Activated effector memory CD4-positive, alpha-beta T cell treated with anti-CD3 and anti-CD28 coated beads, Interleukin-2, amount 50 U/mL, for 16 hours (primary cell): ENCODE measurements at regions not wholly inside any gene's neighbourhood (a gene's known extent, or its start where the extent isn't known, plus 50 kb on each side); places are given as distances from the start of the nearest gene placed in this dataset.

Experiments used
- DNase-seq: peaks from one replicate; pipeline ENCODE4 v3.0.0-alpha.2; 2020

DNA sequence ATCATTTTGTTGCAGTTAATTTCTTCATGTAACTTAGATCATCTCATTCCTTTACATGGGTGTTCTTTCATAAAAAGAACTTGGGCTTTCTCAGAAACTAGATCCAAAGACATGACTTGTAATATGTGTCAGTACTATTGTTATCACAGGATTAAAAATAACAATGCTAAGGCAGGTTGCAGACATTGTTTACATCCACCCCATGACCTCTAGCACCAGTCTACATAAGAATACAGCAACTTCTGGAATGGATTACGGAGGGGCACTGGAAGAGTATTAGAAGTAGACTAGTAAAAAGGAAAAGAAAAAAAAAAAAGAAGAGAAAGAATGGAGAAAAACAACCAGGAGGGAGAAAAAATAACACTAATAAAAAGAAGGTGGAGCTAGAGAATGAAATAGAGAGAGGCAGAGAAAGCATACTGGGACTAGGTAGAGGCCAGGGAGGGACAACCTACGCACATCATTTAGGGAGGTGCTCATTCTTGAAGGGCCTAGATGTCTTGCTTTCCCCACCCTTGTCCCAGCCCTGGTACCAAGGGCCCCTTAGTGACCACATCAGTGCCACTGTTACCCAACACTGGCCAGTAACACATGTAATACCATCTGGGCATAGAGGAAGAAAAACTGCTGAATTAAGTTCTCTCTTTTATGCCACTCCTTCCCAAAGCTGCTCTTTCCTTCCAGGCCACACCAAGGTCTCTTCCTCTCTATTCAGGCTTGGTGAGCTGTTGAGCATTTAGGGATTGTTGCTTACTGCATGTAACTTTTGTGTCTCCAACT, 70.6 kb upstream of the KLF7 start:
- no peak for DNase-seq

DNA sequence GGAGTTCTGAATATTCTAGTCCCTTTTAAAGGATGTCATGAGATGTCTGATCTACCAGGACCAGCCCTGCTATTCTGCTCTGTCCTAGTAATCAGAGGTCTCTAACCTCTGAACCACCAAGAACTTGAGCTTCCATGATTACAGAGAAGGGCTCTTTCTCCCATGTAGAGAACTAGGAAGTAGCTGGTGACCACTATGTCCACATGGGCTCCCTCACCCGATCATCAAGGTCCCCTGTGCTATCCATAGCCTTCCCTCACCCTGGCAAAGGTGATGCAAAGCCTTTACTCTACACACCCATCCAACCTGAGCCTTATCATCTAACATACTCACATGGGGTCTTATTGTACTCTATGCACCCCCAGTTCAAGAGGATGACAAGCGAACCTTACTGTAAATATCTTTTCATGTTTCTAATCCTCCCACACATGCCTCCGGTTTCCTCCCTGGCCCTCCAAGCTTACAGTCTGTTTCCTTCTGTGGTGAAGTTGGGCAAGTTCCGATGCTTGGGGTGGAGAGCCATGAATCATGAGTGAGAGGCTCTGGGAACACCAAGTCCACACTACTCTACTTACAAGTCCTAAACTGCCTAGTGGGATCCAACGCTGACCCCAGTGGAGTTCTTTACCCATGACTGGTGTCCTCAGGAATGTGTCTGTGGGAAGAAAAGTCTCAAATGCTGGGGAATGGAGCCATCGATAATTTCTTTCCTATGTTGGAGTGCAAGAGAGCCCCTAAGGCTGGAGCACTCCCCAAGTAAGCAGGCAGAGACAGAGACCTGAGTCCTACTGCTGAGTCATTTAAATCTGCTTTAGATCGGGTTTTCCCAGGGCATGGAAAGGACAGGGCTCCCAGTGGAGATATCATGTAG, 73.3 kb upstream of the KLF7 start:
- no peak for DNase-seq

GRCh38 chr2:207239754-207240494, 74.2 kb upstream of the KLF7 start:
- no peak for DNase-seq

DNA sequence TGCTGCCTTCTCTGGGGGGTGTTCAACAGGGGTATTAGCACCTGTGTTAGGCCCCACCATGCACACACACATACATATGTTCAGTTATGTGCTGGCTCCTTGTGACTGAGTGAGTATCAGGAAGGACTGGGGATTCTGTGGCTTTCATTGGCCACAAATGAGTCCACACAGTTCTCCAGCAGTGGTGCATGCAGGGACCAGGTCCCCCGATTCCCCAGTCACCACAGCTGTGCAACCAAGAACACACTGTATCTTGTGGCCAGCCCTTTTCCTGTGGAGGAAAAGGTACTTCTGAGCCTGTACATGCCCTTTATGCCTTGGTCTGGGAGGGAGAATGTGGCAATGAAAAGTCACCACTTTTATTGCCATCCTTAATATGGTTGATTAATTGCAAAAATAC, 74.9 kb upstream of the KLF7 start:
- no peak for DNase-seq

- DNase-seq: no peak
Measured at GRCh38 chr2:207241198-207241597, 75.5 kb upstream of the KLF7 start.

DNA sequence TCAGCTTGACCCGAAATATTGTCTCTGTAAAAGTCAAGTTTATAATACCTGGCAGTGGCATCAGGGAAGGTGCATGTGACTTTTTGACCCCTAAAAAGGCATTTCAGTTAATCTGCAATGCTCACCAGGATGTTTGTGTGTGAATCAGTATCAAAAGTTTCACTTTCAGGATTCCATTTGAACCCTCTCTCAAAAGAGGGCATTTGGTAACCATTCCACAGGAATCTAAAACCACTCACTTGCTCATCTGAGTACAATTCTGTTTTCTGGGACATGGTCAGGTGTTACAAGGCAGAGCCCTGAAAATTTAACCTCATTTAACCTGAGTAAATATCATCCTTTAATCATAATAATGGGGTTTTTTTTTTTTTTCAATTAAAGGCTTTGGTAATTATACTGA, 77.9 kb upstream of the KLF7 start:
- no peak for DNase-seq

DNA sequence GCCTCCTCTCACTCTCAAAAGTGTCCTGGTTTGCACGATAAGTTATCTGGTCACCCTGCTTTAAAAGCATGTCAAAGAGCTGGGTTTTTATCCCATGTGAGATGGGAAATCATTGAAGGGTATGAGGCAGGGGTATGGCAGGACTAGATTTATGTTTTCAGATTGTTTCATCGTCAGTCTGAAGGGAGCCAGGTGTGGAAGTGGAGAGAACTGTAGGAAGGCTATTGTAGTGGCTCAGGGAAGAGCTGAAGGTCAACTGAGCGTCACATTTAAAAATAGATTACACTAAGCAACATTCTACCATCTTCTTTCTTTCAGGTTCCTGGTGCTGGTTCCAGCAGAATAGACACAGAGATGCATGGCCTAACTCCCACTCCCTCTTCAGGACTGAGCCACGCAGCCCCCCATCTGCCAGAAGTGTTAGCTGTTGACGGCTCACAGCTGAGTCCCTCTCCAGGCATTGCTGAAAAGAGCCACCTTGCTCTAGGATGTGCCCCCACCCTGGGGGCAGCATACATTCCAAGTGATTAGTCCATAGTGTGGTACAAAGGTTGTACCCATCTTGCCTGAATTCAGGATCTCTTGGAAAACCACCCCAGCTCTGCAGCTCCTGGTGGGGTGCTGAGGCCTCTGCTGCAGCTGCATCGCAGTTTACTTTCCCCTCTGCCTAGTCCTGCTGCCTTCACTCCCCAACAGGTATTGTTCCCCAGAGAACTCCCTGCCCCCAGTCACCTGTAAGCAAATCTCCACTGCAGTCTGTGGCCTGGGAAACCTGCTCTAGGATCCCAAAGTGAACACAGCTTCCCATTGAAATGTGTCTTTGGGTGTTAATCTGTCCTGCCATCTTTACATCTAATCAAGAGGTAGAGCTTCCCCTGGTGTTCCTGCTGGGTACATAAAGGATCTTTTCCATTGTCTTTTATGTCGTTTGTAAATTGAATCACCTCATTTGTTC, 79.5 kb upstream of the KLF7 start:
- no peak for DNase-seq

GRCh38 chr2:207248702-207249377, 83.1 kb upstream of the KLF7 start:
- DNase-seq: no peak

GRCh38 chr2:207251022-207251421, 85.3 kb upstream of the KLF7 start:
- no peak for DNase-seq

- no peak for DNase-seq
Measured at GRCh38 chr2:207251573-207252192, 85.9 kb upstream of the KLF7 start.

GRCh38 chr2:207252416-207252815, 86.7 kb upstream of the KLF7 start:
- no peak for DNase-seq

DNA sequence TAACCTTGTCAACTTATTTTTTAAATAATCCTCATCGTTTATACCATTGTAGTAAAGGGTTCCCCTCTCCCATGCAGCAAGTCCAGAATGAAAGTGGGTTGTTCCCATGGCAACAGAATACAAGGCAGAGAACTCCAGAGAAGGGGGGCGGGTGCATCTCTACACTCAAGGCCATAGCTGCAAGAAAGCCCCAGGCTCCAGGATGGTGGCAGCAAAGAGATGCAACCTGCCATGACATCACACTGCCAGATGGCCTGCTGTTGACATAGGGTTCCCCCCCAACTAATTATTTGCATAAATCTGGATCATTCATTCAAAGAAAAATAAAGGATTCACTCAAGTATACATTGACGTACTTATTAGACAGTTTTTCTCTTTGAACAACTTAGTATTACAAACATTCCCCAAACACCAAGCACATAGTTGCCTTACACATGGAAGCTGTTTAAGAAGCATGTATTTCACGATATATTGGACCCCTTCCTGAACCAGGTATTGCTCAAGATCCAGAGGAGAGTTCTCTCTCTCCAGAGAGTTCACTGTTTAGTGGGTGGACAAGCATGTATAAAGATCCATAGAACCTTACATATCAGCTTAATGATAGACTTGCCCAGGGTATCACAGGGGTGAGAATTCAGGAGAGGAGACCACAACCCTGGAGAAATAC, 87.4 kb upstream of the KLF7 start:
- DNase-seq: no peak

DNA sequence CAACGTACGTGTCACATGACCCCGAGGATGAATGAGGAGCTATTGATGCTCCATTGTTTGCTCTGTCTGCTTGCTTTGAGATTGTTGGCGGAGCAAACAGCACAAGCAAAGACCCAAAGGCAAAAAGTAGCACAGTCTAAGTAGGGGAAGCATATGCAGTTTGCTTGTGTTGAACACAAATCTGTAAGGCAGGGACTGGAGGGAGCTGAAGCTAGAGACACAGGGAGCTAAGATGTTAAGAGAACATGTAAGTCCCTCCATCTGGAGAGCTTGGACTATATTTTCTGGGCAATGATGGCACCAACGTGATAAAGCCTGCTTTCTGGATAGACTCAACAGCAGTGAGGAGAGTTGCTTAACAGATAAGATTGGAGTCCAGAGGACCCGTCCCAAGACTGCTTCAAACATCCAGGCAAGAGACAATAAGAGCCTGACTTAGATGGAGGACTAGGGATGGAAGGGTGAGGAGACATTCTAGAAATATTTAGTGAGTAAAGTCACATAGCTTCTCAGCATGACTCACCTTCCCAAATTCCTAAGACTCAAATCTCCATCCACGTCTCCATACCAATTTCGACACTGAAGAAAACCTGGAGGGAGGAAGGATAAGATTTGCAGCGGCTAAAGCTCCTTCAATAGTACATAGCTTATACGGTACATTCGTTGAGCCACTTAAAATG, 88.1 kb upstream of the KLF7 start:
- DNase-seq: no peak

- DNase-seq: no peak
Measured at GRCh38 chr2:207254591-207255464, 89.1 kb upstream of the KLF7 start.

DNA sequence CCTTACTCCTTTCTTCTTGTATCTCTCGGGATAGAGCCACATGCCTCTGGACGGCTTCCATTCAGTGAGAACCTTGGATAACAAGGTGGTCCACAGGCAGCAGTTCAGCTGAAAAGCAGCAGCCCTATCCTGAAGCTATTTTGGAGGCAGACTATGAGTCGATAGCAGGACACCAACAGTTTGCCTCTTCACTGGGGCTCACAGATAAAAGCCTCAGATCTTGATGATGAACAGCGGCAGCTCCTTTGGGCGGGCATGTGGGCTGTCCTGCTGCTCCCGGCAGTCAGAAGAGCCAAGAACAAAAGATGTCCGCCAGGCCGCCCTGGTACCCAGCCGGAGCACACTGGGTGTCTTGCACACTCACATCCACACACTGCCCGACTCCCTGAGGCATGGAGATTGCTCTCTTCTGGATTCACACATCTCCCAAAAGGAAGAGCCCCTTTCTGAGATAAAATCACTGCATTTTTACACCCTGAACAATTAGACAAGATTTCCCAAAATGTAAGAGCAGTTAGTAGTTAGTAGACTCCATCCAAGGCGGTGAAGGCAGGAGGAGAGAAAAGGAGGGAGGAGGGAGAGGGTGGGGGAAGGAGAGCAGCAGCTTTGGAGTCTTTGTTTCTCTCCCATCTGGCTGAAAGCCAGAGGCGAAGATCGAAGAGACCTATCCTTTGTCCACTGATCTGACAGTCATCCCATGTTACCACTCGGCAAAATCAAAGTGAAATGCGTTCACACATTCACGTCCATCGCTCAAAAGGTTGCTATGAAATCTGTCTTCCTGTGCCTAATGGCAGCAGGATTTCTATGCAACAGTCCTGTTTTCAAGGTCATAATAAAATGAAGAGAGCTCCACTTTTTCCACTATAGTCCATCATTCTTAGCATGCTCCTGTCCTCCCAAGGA, 90.1 kb upstream of the KLF7 start:
- DNase-seq: no peak

- DNase-seq: no peak
Measured at GRCh38 chr2:207256476-207257207, 90.9 kb upstream of the KLF7 start.
